ENCODE measurements at regions not wholly inside any gene's neighbourhood (a gene's known extent, or its start where the extent isn't known, plus 50 kb on each side); places are given as distances from the start of the nearest gene placed in this dataset.
"Not testable (repeated sequence)": the region's sequence is repeated elsewhere in the genome, so short reads cannot be mapped to it uniquely, and the experiment has no call there.

- no peak for TF ChIP-seq CTCF (IDR thresholded peaks at IDR 0.05; ENCODE audit: low read depth, low read length, missing control alignments)
- no peak for DNase-seq (ENCODE audit: extremely low read depth, low read depth)
- no peak overlapping the region for H3K4me3 ChIP-seq (replicated peaks; ENCODE audit: low read depth, low read length)
These were observed 172.2 kb downstream of the TM2D1 start for GRCh38 chr1:61552630-61553305.

GRCh38 chr1:61547302-61547701 is 177.6 kb downstream of the TM2D1 start:
- H3K4me3 ChIP-seq (replicated peaks; ENCODE audit: low read depth, low read length); DNase-seq (ENCODE audit: extremely low read depth, low read depth): not testable (repeated sequence)

- not testable (repeated sequence) for H3K4me3 ChIP-seq (replicated peaks; ENCODE audit: low read depth, low read length); DNase-seq (ENCODE audit: extremely low read depth, low read depth)
These were observed 180.1 kb downstream of the TM2D1 start for GRCh38 chr1:61544870-61545269.

- H3K4me3 ChIP-seq (replicated peaks; ENCODE audit: low read depth, low read length), result not testable (repeated sequence)
These were observed 181.4 kb downstream of the TM2D1 start for GRCh38 chr1:61543498-61543897.

GRCh38 chr1:61539720-61540462 is 185.1 kb downstream of the TM2D1 start:
- peak; percentile 81 for DNase-seq (ENCODE audit: extremely low read depth, low read depth)
- no peak overlapping the region for H3K4me3 ChIP-seq (replicated peaks; ENCODE audit: low read depth, low read length)
- no peak for TF ChIP-seq CTCF (IDR thresholded peaks at IDR 0.05; ENCODE audit: low read depth, low read length, missing control alignments)

More at GRCh38 chr1:61543498-61543897, 181.4 kb downstream of the TM2D1 start:
- DNase-seq (ENCODE audit: extremely low read depth, low read depth), result not testable (repeated sequence)

GRCh38 chr1:61538228-61538627 is 186.7 kb downstream of the TM2D1 start:
- TF ChIP-seq CTCF (IDR thresholded peaks at IDR 0.05; ENCODE audit: low read depth, low read length, missing control alignments), result no peak
- DNase-seq (ENCODE audit: extremely low read depth, low read depth), result no peak

GRCh38 chr1:61536174-61537108 is 188.5 kb downstream of the TM2D1 start:
- no peak overlapping the region for H3K4me3 ChIP-seq (replicated peaks; ENCODE audit: low read depth, low read length)
- no peak for TF ChIP-seq CTCF (IDR thresholded peaks at IDR 0.05; ENCODE audit: low read depth, low read length, missing control alignments)
- DNase-seq (ENCODE audit: extremely low read depth, low read depth), result no peak

More at GRCh38 chr1:61538228-61538627, 186.7 kb downstream of the TM2D1 start:
- no peak overlapping the region for H3K4me3 ChIP-seq (replicated peaks; ENCODE audit: low read depth, low read length)

GRCh38 chr1:61534847-61535246 is 190.1 kb downstream of the TM2D1 start:
- H3K4me3 ChIP-seq (replicated peaks; ENCODE audit: low read depth, low read length), result no peak overlapping the region
- DNase-seq (ENCODE audit: extremely low read depth, low read depth), result no peak
- no peak for TF ChIP-seq CTCF (IDR thresholded peaks at IDR 0.05; ENCODE audit: low read depth, low read length, missing control alignments)
